ACC112 (cell line): ENCODE measurements at regions not wholly inside any gene's neighbourhood (a gene's known extent, or its start where the extent isn't known, plus 50 kb on each side); places are given as distances from the start of the nearest gene placed in this dataset.

ENCODE experiments used
- H2AFZ ChIP-seq: fragments of 200-600 bp; sonication (generic); one replicate; pipeline ENCODE4 v1.6.0; 2017; ENCODE audit warnings: antibody characterized with exemption, low read length; ENCODE audit not compliant: unreplicated experiment
- H3K27ac ChIP-seq: fragments of 200-600 bp; sonication (generic); 2 replicates; pipeline ENCODE4 v1.5.1; 2014; ENCODE audit warnings: low read depth, mild to moderate bottlenecking, antibody characterized with exemption, low read length, moderate library complexity
- H3K27me3 ChIP-seq: fragments of 200-600 bp; sonication (generic); 2 replicates; pipeline ENCODE4 v1.6.1; 2014; ENCODE audit warnings: mild to moderate bottlenecking, antibody characterized with exemption, low read length, moderate library complexity, mixed read lengths; ENCODE audit not compliant: insufficient read depth
- H3K36me3 ChIP-seq: fragments of 200-600 bp; sonication (generic); 2 replicates; pipeline ENCODE4 v1.6.1; 2016; ENCODE audit warnings: mild to moderate bottlenecking, antibody characterized with exemption, low read length, moderate library complexity, mixed read lengths; ENCODE audit not compliant: insufficient read depth
- H3K4me1 ChIP-seq: fragments of 200-600 bp; sonication (generic); one replicate; pipeline ENCODE4 v1.6.1; 2016; ENCODE audit warnings: low read length, mixed read lengths; ENCODE audit not compliant: insufficient read depth, unreplicated experiment, control insufficient read depth
- H3K4me3 ChIP-seq: fragments of 200-600 bp; sonication (generic); 2 replicates; pipeline ENCODE4 v1.5.1; 2014; ENCODE audit warnings: mild to moderate bottlenecking, low read depth, low read length
- H3K79me2 ChIP-seq: fragments of 200-600 bp; sonication (generic); one replicate; pipeline ENCODE4 v1.6.0; 2016; ENCODE audit warnings: low read length; ENCODE audit not compliant: control insufficient read depth, unreplicated experiment, insufficient read depth

- Histone ChIP-seq H3K4me1 (peaks cover 4% of the 10 kb centered on the region), H3K36me3 (no peaks in the 10 kb centered on the region), H3K4me3 (no peak overlapping the region), H3K27ac (no peak overlapping the region), H3K79me2 (no peaks in the 10 kb centered on the region), H2AFZ (peak overlapping the region; percentile 15), H3K27me3 (no peaks in the 10 kb centered on the region; the same call in 1 of the 2 replicates)
Measured at GRCh38 chr3:113153499-113154107, 57.8 kb upstream of the BOC start.

GRCh38 chr3:113156816-113157333 lies 54.5 kb upstream of the BOC start:
- H3K36me3 ChIP-seq = no peaks in the 10 kb centered on the region
- no peak overlapping the region for H3K27ac ChIP-seq
- H3K4me1 ChIP-seq = peaks cover 4% of the 10 kb centered on the region
- H2AFZ ChIP-seq = no peak overlapping the region
- no peaks in the 10 kb centered on the region for H3K79me2 ChIP-seq
- H3K27me3 ChIP-seq = peaks cover 4% of the 10 kb centered on the region; the same call in 1 of the 2 replicates
- no peak overlapping the region for H3K4me3 ChIP-seq

GRCh38 chr3:113157408-113158030 lies 53.8 kb upstream of the BOC start:
- Histone ChIP-seq H3K27me3 (peaks cover 4% of the 10 kb centered on the region; the same call in 1 of the 2 replicates), H2AFZ (no peak overlapping the region), H3K27ac (no peak overlapping the region), H3K36me3 (no peaks in the 10 kb centered on the region), H3K4me3 (no peak overlapping the region), H3K4me1 (peaks cover 4% of the 10 kb centered on the region), H3K79me2 (no peaks in the 10 kb centered on the region)

GRCh38 chr3:113158171-113158570 lies 53.2 kb upstream of the BOC start:
- no peaks in the 10 kb centered on the region for H3K79me2 ChIP-seq
- no peak overlapping the region for H3K4me3 ChIP-seq
- H3K36me3 ChIP-seq = no peaks in the 10 kb centered on the region
- H3K27me3 ChIP-seq = peaks cover 4% of the 10 kb centered on the region; the same call in 1 of the 2 replicates
- no peak overlapping the region for H3K27ac ChIP-seq
- H2AFZ ChIP-seq = no peak overlapping the region
- H3K4me1 ChIP-seq = peaks cover 4% of the 10 kb centered on the region
